ENCODE measurements at regions not wholly inside any gene's neighbourhood (a gene's known extent, or its start where the extent isn't known, plus 50 kb on each side); places are given as distances from the start of the nearest gene placed in this dataset.

- no peak for DNase-seq
These were observed 129.3 kb upstream of the TENM4 start for GRCh38 chr11:79570104-79570503.

DNA sequence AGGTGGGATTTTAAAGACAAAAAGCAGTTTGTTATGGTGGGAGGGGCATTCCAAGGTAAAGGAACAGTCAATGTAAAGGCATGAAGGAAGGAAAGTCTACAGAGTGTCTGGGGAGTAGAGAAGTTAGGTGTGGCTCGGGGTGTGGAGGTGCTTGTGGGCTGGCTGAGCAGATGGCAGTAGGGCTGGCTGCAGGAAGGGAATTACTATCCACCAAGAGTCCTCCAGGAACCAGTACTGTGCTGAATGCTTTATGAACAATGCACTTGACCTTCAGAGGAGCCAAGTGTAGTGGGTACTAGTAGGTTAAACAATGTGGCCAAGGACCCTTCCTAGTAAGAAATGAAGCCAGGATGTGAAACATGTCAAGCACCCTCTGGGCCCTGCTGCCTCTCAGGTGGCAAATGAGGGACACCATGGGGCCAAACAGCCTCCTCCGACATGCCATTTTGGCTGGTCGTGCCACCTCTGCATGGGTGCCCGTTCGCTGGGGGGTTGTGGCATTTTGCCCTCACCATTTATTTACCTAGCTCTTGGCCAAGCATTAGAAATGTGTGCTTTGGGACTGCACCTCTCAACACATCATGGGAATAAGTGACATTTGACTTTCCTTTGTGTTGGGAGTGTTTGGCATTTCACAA lies 123.6 kb upstream of the TENM4 start:
- no peak for DNase-seq

DNA sequence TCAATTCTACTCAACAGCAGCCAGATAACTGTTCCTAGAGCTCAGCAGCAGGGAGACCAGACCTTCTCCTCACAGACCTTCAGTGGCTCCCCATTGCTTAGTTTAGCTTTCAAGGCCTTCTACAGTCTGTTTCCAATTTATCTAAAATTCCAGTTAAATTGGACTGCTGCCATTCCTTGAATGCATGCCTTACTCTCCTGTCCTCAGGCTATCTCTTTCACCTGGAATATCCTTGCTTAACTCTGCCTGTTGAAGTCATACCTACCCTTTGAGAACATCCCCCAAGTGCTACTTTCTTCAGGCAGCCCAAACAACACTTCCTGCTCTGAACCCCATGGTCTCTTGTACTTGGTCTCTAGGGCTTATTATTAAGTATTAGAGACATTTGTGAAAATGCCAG lies 120.7 kb upstream of the TENM4 start:
- DNase-seq, result no peak

DNA sequence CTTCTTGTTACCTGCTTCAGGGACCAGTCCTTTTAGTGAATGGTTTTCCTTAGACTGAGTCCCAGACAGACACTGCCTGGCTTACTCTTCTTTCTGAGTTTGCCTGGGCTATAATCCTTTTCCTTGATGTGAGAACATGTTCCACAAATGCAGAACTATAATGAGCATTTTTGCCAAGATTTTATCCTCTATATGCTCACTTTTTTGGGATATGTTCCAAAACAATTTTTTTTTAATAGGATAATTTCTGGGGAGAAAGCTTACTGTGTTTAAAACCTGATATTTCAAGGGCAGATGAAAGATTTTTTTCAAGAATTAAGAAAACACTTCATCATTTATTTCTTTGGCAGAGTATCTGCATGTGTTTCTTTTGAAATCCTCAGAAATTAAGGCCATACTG lies 110.0 kb upstream of the TENM4 start:
- DNase-seq, result no peak

DNA sequence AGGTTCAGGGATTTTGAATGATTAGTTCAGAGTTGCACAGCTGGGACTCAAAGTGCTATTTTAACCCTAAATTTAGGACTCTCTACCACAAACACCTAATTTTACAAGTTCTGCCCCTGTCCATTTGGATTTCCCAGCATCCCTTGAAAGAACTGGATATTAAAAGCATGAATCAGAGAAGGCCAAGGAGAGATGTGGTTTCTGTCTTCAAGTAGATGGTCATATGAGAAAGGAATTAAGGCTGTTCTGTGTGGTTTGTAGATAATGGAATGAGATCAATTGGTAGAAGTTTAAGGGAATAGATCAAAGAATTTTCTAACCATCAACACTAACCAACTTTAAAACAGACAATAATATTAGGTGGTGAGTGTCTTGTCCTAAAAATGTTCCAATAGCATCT lies 106.4 kb upstream of the TENM4 start:
- no peak for DNase-seq

DNA sequence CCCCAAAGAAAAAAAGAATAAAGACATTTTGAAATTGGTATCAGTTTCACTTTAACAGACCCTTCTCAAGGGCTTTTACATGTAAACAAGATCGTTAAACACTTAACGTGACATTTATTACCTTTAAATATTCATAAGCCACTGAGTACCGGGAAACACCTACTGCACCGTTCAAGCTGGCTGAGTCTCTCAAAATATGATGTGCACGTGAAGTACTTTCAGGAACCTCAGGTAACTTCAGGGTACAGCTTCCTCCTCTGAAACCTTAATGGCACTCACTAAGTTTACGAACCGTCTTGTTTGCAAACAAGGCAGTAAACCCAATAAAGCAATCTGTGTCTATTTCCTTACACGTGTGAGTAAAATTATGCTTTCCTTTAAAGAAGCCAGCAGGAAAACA lies 105.5 kb upstream of the TENM4 start:
- no peak for DNase-seq

DNA sequence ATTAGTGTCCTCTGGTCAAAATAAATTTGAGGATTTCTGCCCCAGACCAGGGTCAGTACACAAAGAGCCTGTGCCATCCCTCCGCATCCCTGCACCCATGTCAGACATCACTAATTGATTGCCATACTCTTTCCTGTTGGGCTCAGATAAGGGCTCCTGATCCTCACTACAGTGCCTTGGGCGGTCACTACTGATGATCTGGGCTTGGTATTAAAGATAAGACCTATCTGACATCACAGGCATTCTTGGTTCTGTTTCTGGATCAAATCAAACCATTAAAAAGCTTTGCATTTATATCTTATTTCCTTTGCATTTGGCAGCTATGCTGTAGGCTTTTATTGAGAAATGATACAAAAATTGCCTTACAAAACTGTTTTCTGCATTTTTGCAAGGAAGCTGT lies 103.5 kb upstream of the TENM4 start:
- DNase-seq, result no peak

GRCh38 chr11:79543101-79543500 lies 102.3 kb upstream of the TENM4 start:
- DNase-seq, result no peak

GRCh38 chr11:79541466-79541865 lies 100.6 kb upstream of the TENM4 start:
- no peak for DNase-seq

DNA sequence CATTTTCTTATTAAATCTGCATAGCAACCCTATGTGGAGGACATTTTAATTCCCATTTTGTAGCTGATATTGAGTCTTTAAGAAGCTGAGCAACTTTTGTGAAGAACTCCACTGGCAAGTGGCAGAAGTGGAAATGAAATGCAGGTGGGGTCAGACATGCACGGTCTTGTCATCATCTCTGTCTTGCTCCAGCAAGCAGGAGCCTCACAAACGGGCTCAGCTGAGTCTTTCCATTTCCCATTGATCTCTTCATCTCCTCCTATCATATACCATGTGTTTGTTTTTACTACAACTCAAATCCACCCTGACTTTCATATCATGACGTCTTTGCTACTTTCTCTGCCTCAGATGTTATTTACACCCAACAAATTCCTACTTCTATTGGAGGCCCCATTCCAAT lies 97.9 kb upstream of the TENM4 start:
- DNase-seq, result no peak

DNA sequence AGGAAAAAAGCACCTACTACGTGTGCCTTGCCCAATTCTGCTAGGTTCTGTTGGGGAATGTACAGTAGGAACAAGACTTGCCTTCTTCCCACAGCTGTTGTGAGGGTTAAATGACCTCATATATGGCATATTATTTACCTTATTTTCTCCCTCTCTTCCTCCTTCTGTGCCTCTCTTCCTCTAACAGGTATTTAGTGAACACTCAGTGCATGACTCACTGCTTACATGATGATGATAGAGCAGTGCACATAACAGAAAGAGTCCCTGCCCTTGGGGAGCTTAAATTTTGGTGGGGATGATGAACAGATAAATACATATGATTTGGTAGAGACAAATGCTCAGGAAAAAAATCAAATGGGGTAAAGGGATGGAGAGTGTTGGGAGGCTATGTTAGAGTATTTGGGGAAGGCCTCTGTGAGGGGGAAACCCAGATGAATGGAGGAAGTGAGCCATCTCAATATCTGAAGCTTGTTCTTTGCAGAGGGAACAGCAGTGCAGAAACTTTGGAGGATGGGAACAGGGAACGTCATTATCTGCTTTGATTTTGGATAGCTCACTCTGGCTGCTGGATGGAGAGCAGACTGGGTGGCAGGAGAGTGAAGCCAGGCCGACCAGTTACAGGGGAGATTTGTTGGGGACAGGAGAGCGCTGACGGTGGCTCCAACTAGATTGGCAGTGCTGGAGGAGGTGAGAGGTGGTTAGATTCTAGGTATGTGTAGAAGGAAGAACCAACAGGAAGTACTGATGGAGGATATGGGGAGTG lies 95.5 kb upstream of the TENM4 start:
- no peak for DNase-seq

- no peak for DNase-seq
These were observed 94.8 kb upstream of the TENM4 start for GRCh38 chr11:79535606-79536005.

DNA sequence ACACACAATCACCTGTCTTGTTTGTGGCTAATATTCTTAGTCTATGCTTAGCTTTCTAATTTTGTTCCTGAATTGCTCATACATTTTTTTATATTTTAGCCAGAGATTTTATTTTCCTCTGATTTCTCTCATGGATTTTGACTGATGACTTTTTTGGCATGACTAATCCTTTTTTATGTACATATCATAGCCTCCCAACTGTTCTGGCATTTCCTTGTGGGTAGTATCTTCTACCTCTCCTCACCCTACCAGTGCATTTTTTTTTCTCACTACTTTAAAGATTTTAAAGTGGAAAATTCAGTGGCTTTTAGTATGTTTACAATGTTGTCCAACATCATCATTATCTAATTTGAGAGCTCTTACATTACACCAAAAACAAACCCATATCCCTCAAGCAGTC lies 84.4 kb upstream of the TENM4 start:
- no peak for DNase-seq

GRCh38 chr11:79522626-79523025 lies 81.8 kb upstream of the TENM4 start:
- no peak for DNase-seq

- no peak for DNase-seq
These were observed 79.3 kb upstream of the TENM4 start for GRCh38 chr11:79520086-79520485.

GRCh38 chr11:79515781-79516180 lies 75.0 kb upstream of the TENM4 start:
- no peak for DNase-seq

DNA sequence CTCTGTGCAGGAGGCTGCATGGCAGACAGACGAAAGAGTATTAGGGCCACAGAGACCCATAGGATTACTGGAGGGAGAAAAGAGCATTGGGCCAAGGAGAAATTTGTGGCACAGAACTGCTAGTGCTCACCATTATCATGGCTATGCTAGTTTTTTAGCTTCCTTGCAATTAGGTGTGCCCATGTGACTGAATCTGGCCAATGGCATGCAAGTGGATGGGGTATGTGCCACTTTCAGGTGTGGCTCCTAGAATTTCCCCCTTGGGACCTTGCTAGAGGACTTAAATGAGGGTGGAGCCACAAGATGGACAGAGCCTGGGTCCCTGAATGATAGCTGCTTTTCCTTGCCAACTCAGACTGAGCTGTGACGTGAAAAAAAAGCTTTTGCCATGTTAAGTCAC lies 73.9 kb upstream of the TENM4 start:
- no peak for DNase-seq

- DNase-seq, result no peak
These were observed 73.5 kb upstream of the TENM4 start for GRCh38 chr11:79514290-79514689.

- no peak for DNase-seq
These were observed 72.1 kb upstream of the TENM4 start for GRCh38 chr11:79512706-79513469.

DNA sequence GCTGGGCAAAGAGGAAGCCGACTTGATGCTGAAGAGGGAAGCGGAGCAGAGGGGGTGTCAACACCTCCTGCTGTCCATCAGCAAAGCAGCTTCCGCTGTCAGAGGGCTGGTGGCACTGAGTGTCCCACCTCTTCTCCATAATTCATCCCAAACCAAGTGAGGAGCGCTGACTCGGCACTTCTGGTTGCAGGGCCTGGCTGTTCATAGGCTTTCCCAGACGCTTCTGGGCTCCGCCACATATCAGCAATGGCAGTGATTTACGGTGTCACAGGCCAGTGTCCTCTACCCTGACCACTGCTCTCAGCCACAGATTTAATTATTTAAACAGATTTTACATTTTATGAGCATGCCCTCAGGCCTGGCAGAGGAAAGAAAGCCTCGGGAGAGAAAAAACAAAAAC lies 70.1 kb upstream of the TENM4 start:
- no peak for DNase-seq

GRCh38 chr11:79508461-79508860 lies 67.6 kb upstream of the TENM4 start:
- DNase-seq, result no peak

- no peak for DNase-seq
These were observed 66.9 kb upstream of the TENM4 start for GRCh38 chr11:79507706-79508105.

- no peak for DNase-seq
These were observed 66.0 kb upstream of the TENM4 start for GRCh38 chr11:79506734-79507344.

- DNase-seq, result no peak
These were observed 65.3 kb upstream of the TENM4 start for GRCh38 chr11:79506124-79506523.

All from activated effector memory CD4-positive, alpha-beta T cell treated with anti-CD3 and anti-CD28 coated beads, Interleukin-2, amount 50 U/mL, for 16 hours (primary cell).